ENCODE measurements at regions not wholly inside any gene's neighbourhood (a gene's known extent, or its start where the extent isn't known, plus 50 kb on each side); places are given as distances from the start of the nearest gene placed in this dataset.

DNA sequence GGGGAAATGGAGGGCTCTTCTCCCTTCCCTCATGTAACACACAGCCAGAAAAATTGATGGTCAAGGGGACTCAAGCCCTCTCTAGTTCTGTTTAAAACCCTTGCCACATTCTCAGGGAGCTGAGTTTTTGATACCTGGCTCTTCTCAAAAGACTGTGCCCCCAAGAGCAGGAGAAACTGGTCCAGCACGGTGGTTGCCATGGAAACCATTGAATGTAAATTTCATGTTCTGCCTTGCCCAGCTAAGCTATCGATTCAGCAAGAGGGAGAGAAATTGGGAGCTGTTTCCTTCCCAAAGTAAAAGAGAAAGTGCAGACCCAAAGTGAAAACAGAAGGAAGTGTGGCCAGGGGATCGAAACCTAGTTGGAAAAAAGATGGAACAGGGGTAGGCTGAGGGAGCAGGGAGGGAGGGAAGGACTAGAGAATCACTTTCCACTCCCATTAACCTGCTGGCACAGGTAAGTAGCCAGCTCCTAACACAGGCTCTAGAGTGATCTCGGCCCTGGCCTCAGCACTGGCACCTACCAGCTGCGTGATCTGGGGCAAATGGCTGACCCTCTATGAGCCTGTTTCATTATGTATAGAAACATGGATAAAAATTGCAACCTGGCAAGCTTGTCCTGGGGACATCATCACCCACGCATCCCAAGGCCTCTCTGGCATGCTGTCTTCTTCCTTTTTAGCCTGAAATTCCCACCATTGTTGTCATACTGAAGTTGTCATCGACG is 140.9 kb downstream of the TPRA1 start:
- H3K36me3 Mint-ChIP-seq (ENCODE audit: low read depth): no peaks in the 10 kb centered on the region
- ATAC-seq (ENCODE audit: low read depth): no peak
- POLR2A ChIA-PET: no interaction called here
- no peak overlapping the region for H3K27ac Mint-ChIP-seq
- H3K27me3 Mint-ChIP-seq: peaks cover 14% of the 10 kb centered on the region
- H3K4me3 Mint-ChIP-seq: no peak overlapping the region
- no peaks in the 10 kb centered on the region for H3K9me3 Mint-ChIP-seq
- TF ChIP-seq, protein P1, sequence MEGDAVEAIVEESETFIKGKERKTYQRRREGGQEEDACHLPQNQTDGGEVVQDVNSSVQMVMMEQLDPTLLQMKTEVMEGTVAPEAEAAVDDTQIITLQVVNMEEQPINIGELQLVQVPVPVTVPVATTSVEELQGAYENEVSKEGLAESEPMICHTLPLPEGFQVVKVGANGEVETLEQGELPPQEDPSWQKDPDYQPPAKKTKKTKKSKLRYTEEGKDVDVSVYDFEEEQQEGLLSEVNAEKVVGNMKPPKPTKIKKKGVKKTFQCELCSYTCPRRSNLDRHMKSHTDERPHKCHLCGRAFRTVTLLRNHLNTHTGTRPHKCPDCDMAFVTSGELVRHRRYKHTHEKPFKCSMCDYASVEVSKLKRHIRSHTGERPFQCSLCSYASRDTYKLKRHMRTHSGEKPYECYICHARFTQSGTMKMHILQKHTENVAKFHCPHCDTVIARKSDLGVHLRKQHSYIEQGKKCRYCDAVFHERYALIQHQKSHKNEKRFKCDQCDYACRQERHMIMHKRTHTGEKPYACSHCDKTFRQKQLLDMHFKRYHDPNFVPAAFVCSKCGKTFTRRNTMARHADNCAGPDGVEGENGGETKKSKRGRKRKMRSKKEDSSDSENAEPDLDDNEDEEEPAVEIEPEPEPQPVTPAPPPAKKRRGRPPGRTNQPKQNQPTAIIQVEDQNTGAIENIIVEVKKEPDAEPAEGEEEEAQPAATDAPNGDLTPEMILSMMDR (IDR thresholded peaks at IDR 0.05): no peak
- intact Hi-C loops (cut with micrococcal nuclease): no loop called here
- H3K4me1 Mint-ChIP-seq: no peaks in the 10 kb centered on the region
- DNase-seq: no peak
- CTCF ChIA-PET: no interaction called here

DNA sequence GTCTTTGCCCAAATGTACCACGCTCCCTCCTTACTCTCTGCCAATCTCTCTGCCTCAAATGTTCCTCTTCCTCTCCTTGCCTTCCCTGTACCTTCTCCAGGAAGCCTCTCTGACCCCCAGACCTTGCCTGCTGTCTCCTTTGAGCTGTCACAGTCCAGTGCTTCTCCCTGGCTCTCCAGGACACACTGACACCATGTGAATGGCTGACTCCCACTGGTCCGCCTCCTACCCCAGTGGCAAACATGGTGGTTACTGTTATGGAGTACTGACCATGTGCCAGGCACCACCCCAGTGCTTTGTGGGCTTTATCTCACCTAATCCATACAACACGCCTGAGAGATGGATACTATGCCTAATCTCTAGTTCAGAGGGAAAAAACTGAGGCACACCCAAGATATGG is 141.9 kb downstream of the TPRA1 start:
- no peak overlapping the region for H3K4me3 Mint-ChIP-seq
- POLR2A ChIA-PET: no interaction called here
- no peaks in the 10 kb centered on the region for H3K36me3 Mint-ChIP-seq (ENCODE audit: low read depth)
- CTCF ChIA-PET: no interaction called here
- TF ChIP-seq, protein P1 (IDR thresholded peaks at IDR 0.05): no peak
- H3K4me1 Mint-ChIP-seq: no peaks in the 10 kb centered on the region
- no peak overlapping the region for H3K27ac Mint-ChIP-seq
- no peaks in the 10 kb centered on the region for H3K9me3 Mint-ChIP-seq
- DNase-seq: no peak
- intact Hi-C loops (cut with micrococcal nuclease): no loop called here
- ATAC-seq (ENCODE audit: low read depth): no peak
- H3K27me3 Mint-ChIP-seq: peaks cover 9% of the 10 kb centered on the region

DNA sequence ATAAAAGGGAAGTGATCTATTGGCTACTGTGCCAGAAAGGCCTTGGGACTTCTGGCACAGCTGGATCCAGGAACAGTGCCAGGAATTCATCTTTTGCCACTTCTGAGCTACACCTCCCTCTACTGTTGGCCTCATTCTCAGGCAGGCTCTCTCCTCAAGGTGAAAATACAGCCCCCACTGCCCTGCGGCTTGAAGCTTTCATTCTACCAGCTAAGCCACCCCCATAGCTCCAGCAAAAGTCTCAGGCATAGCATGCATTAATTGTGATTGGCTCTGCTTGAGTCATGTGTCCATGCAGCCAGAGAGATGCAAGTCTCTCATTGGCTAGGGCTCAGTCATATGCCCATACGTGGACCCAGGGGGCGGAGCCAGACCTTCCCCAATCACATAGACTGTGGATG is 142.4 kb downstream of the TPRA1 start:
- Mint-ChIP-seq H3K4me1 (no peaks in the 10 kb centered on the region), H3K27me3 (peaks cover 9% of the 10 kb centered on the region), H3K4me3 (no peak overlapping the region), H3K9me3 (no peaks in the 10 kb centered on the region), H3K36me3 (ENCODE audit: low read depth) (no peaks in the 10 kb centered on the region), H3K27ac (no peak overlapping the region)
- POLR2A ChIA-PET: no interaction called here
- DNase-seq (no peak), ATAC-seq (ENCODE audit: low read depth) (no peak)
- CTCF ChIA-PET: no interaction called here
- intact Hi-C loops (cut with micrococcal nuclease): no loop called here
- TF ChIP-seq, protein P1 (IDR thresholded peaks at IDR 0.05): no peak

DNA sequence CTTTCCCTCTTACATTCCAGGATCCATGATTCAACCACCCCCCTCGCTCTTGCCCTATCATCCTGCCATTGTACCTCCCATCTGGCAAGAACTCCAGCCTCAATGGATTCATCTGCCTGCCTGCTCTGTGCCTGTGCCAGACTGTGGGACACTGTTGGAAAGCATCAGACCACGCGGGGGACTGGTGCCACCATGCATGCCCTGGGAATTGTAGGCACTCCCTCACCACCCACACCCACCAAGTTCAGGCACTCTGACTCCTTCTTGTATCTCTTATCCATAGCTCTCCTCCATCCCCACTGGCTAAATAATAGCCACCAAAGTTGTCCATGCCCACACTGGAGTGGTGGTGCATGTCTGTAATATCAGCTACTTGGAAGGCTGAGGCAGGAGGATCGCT is 143.8 kb downstream of the TPRA1 start:
- peaks cover 9% of the 10 kb centered on the region for H3K27me3 Mint-ChIP-seq
- no peaks in the 10 kb centered on the region for H3K9me3 Mint-ChIP-seq
- intact Hi-C loops (cut with micrococcal nuclease): no loop called here
- TF ChIP-seq, protein P1 (IDR thresholded peaks at IDR 0.05): no peak
- no peak for ATAC-seq (ENCODE audit: low read depth)
- no peak overlapping the region for H3K27ac Mint-ChIP-seq
- DNase-seq: no peak
- CTCF ChIA-PET: interaction anchor here (0.6 kb wide), 1 partner anchor 9 kb away, joined by 3 read pairs; no protein-coding TSS in a partner anchor
- H3K36me3 Mint-ChIP-seq (ENCODE audit: low read depth): no peaks in the 10 kb centered on the region
- no peak overlapping the region for H3K4me3 Mint-ChIP-seq
- no peaks in the 10 kb centered on the region for H3K4me1 Mint-ChIP-seq
- POLR2A ChIA-PET: no interaction called here

DNA sequence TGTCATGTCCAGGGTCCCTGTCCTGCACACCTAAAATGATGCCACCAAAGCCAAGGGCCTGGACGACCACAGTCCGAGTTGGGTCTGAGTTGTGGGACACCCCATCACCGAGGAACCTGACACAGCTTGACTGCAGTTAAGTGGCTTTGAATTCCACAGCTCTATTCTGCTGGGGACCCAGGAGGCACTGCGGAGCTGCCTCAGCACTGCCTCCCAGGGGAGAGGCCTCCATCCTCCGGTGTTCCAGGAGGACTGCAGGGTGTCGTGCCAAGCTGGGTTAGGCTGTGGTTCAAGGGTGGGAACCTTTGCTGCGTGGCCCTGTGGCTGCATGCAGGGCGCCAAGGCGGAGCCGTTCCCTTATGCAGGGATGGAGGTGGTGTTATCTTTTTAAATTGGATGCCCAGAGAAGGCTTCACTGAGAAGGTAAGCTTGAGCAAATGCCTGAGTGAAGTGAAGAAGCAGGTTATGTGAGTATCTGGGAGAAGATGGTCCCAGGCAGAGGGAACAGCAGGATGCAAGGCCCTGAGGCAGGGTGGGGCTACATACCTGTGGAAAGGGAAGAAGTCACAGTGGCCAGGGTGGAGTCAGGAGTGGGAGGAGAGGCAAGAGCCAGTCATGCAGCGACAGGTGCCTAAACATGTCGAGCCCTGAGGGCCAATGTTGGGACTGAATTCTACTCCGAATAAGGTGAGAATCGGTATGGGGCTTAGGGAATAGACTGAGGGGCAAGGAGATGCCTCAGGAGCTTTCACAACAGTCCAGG is 144.8 kb downstream of the TPRA1 start:
- H3K27ac Mint-ChIP-seq: no peak overlapping the region
- H3K27me3 Mint-ChIP-seq: peaks cover 9% of the 10 kb centered on the region
- TF ChIP-seq, protein P1 (IDR thresholded peaks at IDR 0.05): no peak
- intact Hi-C loops (cut with micrococcal nuclease): no loop called here
- H3K4me3 Mint-ChIP-seq: no peak overlapping the region
- no peaks in the 10 kb centered on the region for H3K36me3 Mint-ChIP-seq (ENCODE audit: low read depth)
- no peaks in the 10 kb centered on the region for H3K4me1 Mint-ChIP-seq
- no peaks in the 10 kb centered on the region for H3K9me3 Mint-ChIP-seq
- ATAC-seq (ENCODE audit: low read depth): no peak
- CTCF ChIA-PET: no interaction called here
- no peak for DNase-seq
- POLR2A ChIA-PET: no interaction called here

Data from activated B cell treated with CpG ODN at 0.5 μM for 24 hours (primary cell).